ENCODE measurements at regions not wholly inside any gene's neighbourhood (a gene's known extent, or its start where the extent isn't known, plus 50 kb on each side); places are given as distances from the start of the nearest gene placed in this dataset.

- TF ChIP-seq CTCF (IDR thresholded peaks at IDR 0.05): no peak
- TF ChIP-seq POLR2AphosphoS5 (IDR thresholded peaks at IDR 0.05; ENCODE audit: low read depth, low read length): no peak
- TF ChIP-seq SIN3A (IDR thresholded peaks at IDR 0.05; ENCODE audit: borderline replicate concordance, insufficient read depth, low read depth, low read length): no peak
- TF ChIP-seq TCF7L2 (IDR thresholded peaks at IDR 0.05; ENCODE audit: low read depth, low read length): no peak
These were observed 178.4 kb downstream of the NRN1 start for GRCh38 chr6:5828296-5828695.

All from Panc1 (cell line).